ENCODE measurements at regions not wholly inside any gene's neighbourhood (a gene's known extent, or its start where the extent isn't known, plus 50 kb on each side); places are given as distances from the start of the nearest gene placed in this dataset.
"Not testable (repeated sequence)": the region's sequence is repeated elsewhere in the genome, so short reads cannot be mapped to it uniquely, and the experiment has no call there.

DNA sequence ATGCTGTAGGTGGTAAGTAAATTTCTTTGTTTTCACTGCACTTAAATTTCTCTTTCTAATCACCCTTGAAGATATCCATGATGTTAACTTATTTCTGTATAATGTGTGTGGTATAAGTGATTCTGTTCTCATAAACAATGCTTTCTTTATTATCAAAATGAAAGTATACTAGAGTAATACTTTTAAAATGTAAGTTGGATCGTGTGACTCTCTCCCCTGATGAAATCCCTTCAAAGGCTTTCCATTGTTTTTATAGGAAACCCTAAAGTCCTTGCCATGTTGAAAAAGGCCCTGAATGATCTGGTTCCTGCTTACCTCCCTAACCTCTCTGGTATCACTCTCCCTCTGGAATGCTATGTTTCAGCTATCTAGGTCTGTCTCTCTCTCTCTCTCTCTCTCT is 191.1 kb upstream of the LHX8 start:
- Histone ChIP-seq H3K36me3 (ENCODE audit: insufficient read depth, low read length) (no peaks in the 10 kb centered on the region), H3K9me3 (ENCODE audit: insufficient read depth, low read depth, low read length) (no peaks in the 10 kb centered on the region), H3K9ac (ENCODE audit: low read depth, low read length) (no peak overlapping the region), H3K4me3 (ENCODE audit: low read length) (no peak overlapping the region), H3K27me3 (ENCODE audit: insufficient read depth, low read length) (no peaks in the 10 kb centered on the region), H3K27ac (ENCODE audit: low read depth, low read length) (no peak overlapping the region), H3K4me1 (ENCODE audit: insufficient read depth, low read length) (no peaks in the 10 kb centered on the region)
- WGBS = 100% methylated on average over 1 of the region's 1 CpG

DNA sequence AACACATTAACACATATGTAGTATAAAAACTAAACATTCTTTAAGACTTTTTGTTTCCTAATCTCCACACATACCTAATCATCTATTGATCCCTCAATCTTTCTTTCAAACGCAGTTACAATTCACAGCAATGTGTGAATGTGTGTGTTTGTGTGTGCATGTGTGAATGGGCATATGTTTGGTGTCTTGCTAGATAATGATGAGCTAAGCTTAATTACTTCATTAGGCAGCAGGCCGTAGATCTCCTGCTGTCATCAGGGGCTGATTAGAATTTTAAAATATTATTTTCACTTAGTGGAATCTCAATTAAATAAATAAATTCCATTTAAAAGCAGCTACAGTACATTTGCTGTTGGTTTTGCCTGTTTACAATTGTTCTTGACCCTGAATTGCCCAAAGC is 187.8 kb upstream of the LHX8 start:
- no peak overlapping the region for H3K4me3 ChIP-seq (ENCODE audit: low read length)
- 100% methylated on average over 1 of the region's 2 CpGs for WGBS
- H3K9me3 ChIP-seq (ENCODE audit: insufficient read depth, low read depth, low read length) = no peaks in the 10 kb centered on the region
- H3K9ac ChIP-seq (ENCODE audit: low read depth, low read length) = no peak overlapping the region
- H3K4me1 ChIP-seq (ENCODE audit: insufficient read depth, low read length) = no peaks in the 10 kb centered on the region
- H3K27me3 ChIP-seq (ENCODE audit: insufficient read depth, low read length) = no peaks in the 10 kb centered on the region
- H3K36me3 ChIP-seq (ENCODE audit: insufficient read depth, low read length) = no peaks in the 10 kb centered on the region
- H3K27ac ChIP-seq (ENCODE audit: low read depth, low read length) = no peak overlapping the region

DNA sequence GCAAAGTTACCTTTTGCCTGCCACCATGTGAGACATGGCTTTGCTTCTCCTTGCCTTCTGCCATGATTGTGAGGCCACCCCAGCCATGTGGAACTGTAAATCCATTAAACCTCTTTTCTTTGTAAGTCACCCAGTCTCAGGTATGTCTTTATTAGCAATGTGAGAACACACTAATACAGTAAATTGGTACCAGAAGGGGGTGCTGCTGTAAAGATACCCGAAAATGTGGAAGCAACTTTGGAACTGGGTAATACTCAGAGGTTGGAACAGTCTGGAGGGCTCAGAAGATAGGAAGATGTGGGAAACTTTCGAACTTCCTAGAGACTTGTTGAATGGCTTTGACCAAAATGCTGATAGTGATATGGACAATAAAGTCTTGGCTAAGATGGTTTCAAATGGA is 184.8 kb upstream of the LHX8 start:
- WGBS = 92% methylated on average over 2 of the region's 2 CpGs
- not testable (repeated sequence) for H3K4me1 ChIP-seq (ENCODE audit: insufficient read depth, low read length); H3K9me3 ChIP-seq (ENCODE audit: insufficient read depth, low read depth, low read length); H3K36me3 ChIP-seq (ENCODE audit: insufficient read depth, low read length); H3K27ac ChIP-seq (ENCODE audit: low read depth, low read length); H3K27me3 ChIP-seq (ENCODE audit: insufficient read depth, low read length); H3K9ac ChIP-seq (ENCODE audit: low read depth, low read length); H3K4me3 ChIP-seq (ENCODE audit: low read length)

- not testable (repeated sequence) for H3K9me3 ChIP-seq (ENCODE audit: insufficient read depth, low read depth, low read length); H3K27ac ChIP-seq (ENCODE audit: low read depth, low read length); H3K27me3 ChIP-seq (ENCODE audit: insufficient read depth, low read length); H3K4me1 ChIP-seq (ENCODE audit: insufficient read depth, low read length); H3K9ac ChIP-seq (ENCODE audit: low read depth, low read length); H3K4me3 ChIP-seq (ENCODE audit: low read length); H3K36me3 ChIP-seq (ENCODE audit: insufficient read depth, low read length)
- whole genome bisulfite sequencing = 97% methylated on average over 21 of the region's 23 CpGs
Measured at GRCh38 chr1:74951981-74952380, 182.2 kb upstream of the LHX8 start.

GRCh38 chr1:74952786-74953185 is 181.4 kb upstream of the LHX8 start:
- no peak overlapping the region for H3K4me3 ChIP-seq (ENCODE audit: low read length)
- no peak overlapping the region for H3K27ac ChIP-seq (ENCODE audit: low read depth, low read length)
- no peak overlapping the region for H3K9ac ChIP-seq (ENCODE audit: low read depth, low read length)
- WGBS = 81% methylated on average over 3 of the region's 3 CpGs
- H3K36me3 ChIP-seq (ENCODE audit: insufficient read depth, low read length) = no peaks in the 10 kb centered on the region
- no peaks in the 10 kb centered on the region for H3K9me3 ChIP-seq (ENCODE audit: insufficient read depth, low read depth, low read length)
- H3K27me3 ChIP-seq (ENCODE audit: insufficient read depth, low read length) = no peaks in the 10 kb centered on the region
- H3K4me1 ChIP-seq (ENCODE audit: insufficient read depth, low read length) = no peaks in the 10 kb centered on the region

GRCh38 chr1:74953622-74954021 is 180.6 kb upstream of the LHX8 start:
- Histone ChIP-seq H3K9me3 (ENCODE audit: insufficient read depth, low read depth, low read length) (no peaks in the 10 kb centered on the region), H3K4me3 (ENCODE audit: low read length) (no peak overlapping the region), H3K36me3 (ENCODE audit: insufficient read depth, low read length) (no peaks in the 10 kb centered on the region), H3K27ac (ENCODE audit: low read depth, low read length) (no peak overlapping the region), H3K27me3 (ENCODE audit: insufficient read depth, low read length) (no peaks in the 10 kb centered on the region), H3K4me1 (ENCODE audit: insufficient read depth, low read length) (no peaks in the 10 kb centered on the region), H3K9ac (ENCODE audit: low read depth, low read length) (no peak overlapping the region)
- WGBS = 95% methylated on average over 2 of the region's 3 CpGs

DNA sequence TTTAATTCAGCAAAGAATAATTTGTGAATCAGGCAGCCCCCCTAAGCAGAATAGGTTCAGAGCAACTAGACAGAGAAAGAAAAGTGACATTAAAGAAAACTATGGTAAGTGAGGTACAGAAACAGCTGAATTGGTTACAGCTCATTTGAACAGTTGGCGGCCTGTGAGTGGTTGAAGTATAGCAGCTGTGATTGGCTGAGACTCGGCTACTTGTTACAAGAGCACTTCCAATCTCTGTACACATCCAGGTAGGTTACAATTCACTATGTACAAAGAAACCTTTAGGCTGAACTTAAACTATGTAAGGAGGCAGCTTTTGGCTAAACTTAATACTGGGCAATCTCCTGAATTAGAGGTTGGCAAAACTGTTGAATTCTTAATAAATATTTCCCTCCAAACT is 171.1 kb upstream of the LHX8 start:
- Histone ChIP-seq H3K4me1 (ENCODE audit: insufficient read depth, low read length) (no peaks in the 10 kb centered on the region), H3K27me3 (ENCODE audit: insufficient read depth, low read length) (no peaks in the 10 kb centered on the region), H3K36me3 (ENCODE audit: insufficient read depth, low read length) (no peaks in the 10 kb centered on the region), H3K27ac (ENCODE audit: low read depth, low read length) (no peak overlapping the region), H3K4me3 (ENCODE audit: low read length) (no peak overlapping the region), H3K9ac (ENCODE audit: low read depth, low read length) (no peak overlapping the region), H3K9me3 (ENCODE audit: insufficient read depth, low read depth, low read length) (no peaks in the 10 kb centered on the region)
- 96% methylated on average over 2 of the region's 2 CpGs for WGBS

GRCh38 chr1:74964508-74965102 is 169.6 kb upstream of the LHX8 start:
- Histone ChIP-seq H3K27ac (ENCODE audit: low read depth, low read length) (no peak overlapping the region), H3K9ac (ENCODE audit: low read depth, low read length) (no peak overlapping the region), H3K4me3 (ENCODE audit: low read length) (no peak overlapping the region), H3K36me3 (ENCODE audit: insufficient read depth, low read length) (no peaks in the 10 kb centered on the region), H3K27me3 (ENCODE audit: insufficient read depth, low read length) (no peaks in the 10 kb centered on the region), H3K9me3 (ENCODE audit: insufficient read depth, low read depth, low read length) (no peaks in the 10 kb centered on the region), H3K4me1 (ENCODE audit: insufficient read depth, low read length) (no peaks in the 10 kb centered on the region)
- 90% methylated on average over 8 of the region's 9 CpGs for WGBS

- no peak overlapping the region for H3K9ac ChIP-seq (ENCODE audit: low read depth, low read length)
- no peak overlapping the region for H3K27ac ChIP-seq (ENCODE audit: low read depth, low read length)
- H3K4me3 ChIP-seq (ENCODE audit: low read length) = no peak overlapping the region
- H3K4me1 ChIP-seq (ENCODE audit: insufficient read depth, low read length) = 0 out of 2 replicates have a peak, but pooled peaks cover 4% of the 10 kb centered on the region
- H3K9me3 ChIP-seq (ENCODE audit: insufficient read depth, low read depth, low read length) = no peaks in the 10 kb centered on the region
- no peaks in the 10 kb centered on the region for H3K27me3 ChIP-seq (ENCODE audit: insufficient read depth, low read length)
- no peaks in the 10 kb centered on the region for H3K36me3 ChIP-seq (ENCODE audit: insufficient read depth, low read length)
- 85% methylated on average over 1 of the region's 2 CpGs for whole genome bisulfite sequencing
Measured at GRCh38 chr1:74969566-74970135, 164.5 kb upstream of the LHX8 start.

- Histone ChIP-seq H3K27me3 (ENCODE audit: insufficient read depth, low read length) (no peaks in the 10 kb centered on the region), H3K9ac (ENCODE audit: low read depth, low read length) (no peak overlapping the region), H3K27ac (ENCODE audit: low read depth, low read length) (no peak overlapping the region), H3K4me3 (ENCODE audit: low read length) (no peak overlapping the region), H3K4me1 (ENCODE audit: insufficient read depth, low read length) (0 out of 2 replicates have a peak, but pooled peaks cover 4% of the 10 kb centered on the region), H3K9me3 (ENCODE audit: insufficient read depth, low read depth, low read length) (no peaks in the 10 kb centered on the region), H3K36me3 (ENCODE audit: insufficient read depth, low read length) (no peaks in the 10 kb centered on the region)
- WGBS = 68% methylated on average over 2 of the region's 2 CpGs
Measured at GRCh38 chr1:74971982-74972381, 162.2 kb upstream of the LHX8 start.

DNA sequence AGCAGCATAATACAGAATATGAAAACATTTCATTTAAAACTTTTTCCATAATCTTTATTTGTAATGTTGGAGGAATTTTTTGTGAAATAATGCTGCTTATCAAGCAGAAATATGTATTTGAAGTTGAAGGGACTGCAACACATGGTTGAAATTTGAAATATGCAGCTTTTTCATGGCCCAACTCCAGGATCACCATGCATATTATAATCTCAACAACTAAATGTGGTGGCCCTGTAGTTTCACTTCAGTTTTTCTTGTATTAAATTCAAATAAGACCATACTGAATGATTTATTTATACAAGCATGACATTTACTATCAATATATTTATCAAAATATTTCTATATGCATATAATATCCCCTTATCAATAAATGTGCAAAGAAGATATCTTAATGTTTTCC is 157.7 kb upstream of the LHX8 start:
- no peaks in the 10 kb centered on the region for H3K9me3 ChIP-seq (ENCODE audit: insufficient read depth, low read depth, low read length)
- H3K27ac ChIP-seq (ENCODE audit: low read depth, low read length) = no peak overlapping the region
- no peaks in the 10 kb centered on the region for H3K27me3 ChIP-seq (ENCODE audit: insufficient read depth, low read length)
- 0 out of 2 replicates have a peak, but pooled peaks cover 4% of the 10 kb centered on the region for H3K4me1 ChIP-seq (ENCODE audit: insufficient read depth, low read length)
- H3K36me3 ChIP-seq (ENCODE audit: insufficient read depth, low read length) = no peaks in the 10 kb centered on the region
- H3K4me3 ChIP-seq (ENCODE audit: low read length) = no peak overlapping the region
- H3K9ac ChIP-seq (ENCODE audit: low read depth, low read length) = no peak overlapping the region

DNA sequence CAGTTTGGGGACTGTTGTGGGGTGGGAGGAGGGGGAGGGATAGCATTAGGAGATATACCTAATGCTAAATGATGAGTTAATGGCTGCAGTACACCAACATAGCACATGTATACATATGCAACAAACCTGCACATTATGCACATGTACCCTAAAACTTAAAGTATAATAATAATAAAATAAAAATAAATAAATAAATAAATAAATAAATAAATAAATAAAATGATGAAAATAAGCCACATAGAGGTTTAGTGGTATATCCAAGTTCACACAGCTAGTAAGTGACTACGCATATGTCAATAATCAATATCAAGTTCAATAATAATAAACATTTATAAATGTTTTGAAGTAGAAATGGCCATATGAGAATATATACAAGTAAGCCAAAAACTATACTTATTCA is 141.7 kb upstream of the LHX8 start:
- H3K36me3 ChIP-seq (ENCODE audit: insufficient read depth, low read length); H3K27ac ChIP-seq (ENCODE audit: low read depth, low read length); H3K9me3 ChIP-seq (ENCODE audit: insufficient read depth, low read depth, low read length); H3K4me3 ChIP-seq (ENCODE audit: low read length); H3K4me1 ChIP-seq (ENCODE audit: insufficient read depth, low read length); H3K27me3 ChIP-seq (ENCODE audit: insufficient read depth, low read length); H3K9ac ChIP-seq (ENCODE audit: low read depth, low read length): not testable (repeated sequence)
- no CpG with 5 or more reads among the region's 1 CpG for WGBS

All from HUES64 (cell line).